ENCODE measurements at regions not wholly inside any gene's neighbourhood (a gene's known extent, or its start where the extent isn't known, plus 50 kb on each side); places are given as distances from the start of the nearest gene placed in this dataset.
"Not testable (repeated sequence)": the region's sequence is repeated elsewhere in the genome, so short reads cannot be mapped to it uniquely, and the experiment has no call there.

GRCh38 chr7:52573141-52573540, 462.3 kb upstream of the POM121L12 start:
- H3K4me1 Mint-ChIP-seq, ATAC-seq, H3K36me3 Mint-ChIP-seq, H3K9me3 Mint-ChIP-seq, H3K27ac Mint-ChIP-seq, H3K4me3 Mint-ChIP-seq, H3K27me3 Mint-ChIP-seq: not testable (repeated sequence)

DNA sequence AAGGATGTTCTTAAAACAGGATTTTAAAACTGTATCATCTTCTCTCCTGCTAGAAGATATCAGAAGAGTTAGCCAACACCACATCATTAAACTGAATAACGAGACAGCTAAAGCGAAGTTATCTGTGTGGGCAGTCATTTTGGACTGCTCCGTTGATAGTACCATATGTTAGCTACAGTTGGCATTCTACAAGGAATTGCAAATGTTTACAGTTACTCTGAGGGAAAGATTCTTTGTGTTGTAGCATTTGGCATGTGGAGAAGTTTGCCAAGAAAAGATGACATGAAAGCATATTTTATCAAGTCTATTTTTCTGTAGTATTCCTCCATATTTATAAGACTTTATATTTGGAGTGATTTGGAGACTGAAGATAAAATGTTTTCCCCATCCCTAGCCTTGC, 464.4 kb upstream of the POM121L12 start:
- H3K27ac Mint-ChIP-seq = no peak overlapping the region

GRCh38 chr7:52569151-52569550, 466.3 kb upstream of the POM121L12 start:
- H3K27ac Mint-ChIP-seq = no peak overlapping the region
- H3K9me3 Mint-ChIP-seq = peaks cover 4% of the 10 kb centered on the region
- no peaks in the 10 kb centered on the region for H3K27me3 Mint-ChIP-seq
- no peak overlapping the region for H3K4me3 Mint-ChIP-seq
- H3K4me1 Mint-ChIP-seq = no peaks in the 10 kb centered on the region
- ATAC-seq = no peak
- H3K36me3 Mint-ChIP-seq = no peaks in the 10 kb centered on the region

More for the DNA sequence above, 464.4 kb upstream of the POM121L12 start:
- H3K4me3 Mint-ChIP-seq = no peak overlapping the region
- ATAC-seq = no peak
- H3K9me3 Mint-ChIP-seq = peaks cover 4% of the 10 kb centered on the region
- H3K36me3 Mint-ChIP-seq = no peaks in the 10 kb centered on the region
- no peaks in the 10 kb centered on the region for H3K4me1 Mint-ChIP-seq
- H3K27me3 Mint-ChIP-seq = no peaks in the 10 kb centered on the region

- Mint-ChIP-seq H3K36me3 (no peaks in the 10 kb centered on the region), H3K4me1 (no peaks in the 10 kb centered on the region), H3K27me3 (no peaks in the 10 kb centered on the region), H3K27ac (no peak overlapping the region), H3K9me3 (peaks cover 21% of the 10 kb centered on the region), H3K4me3 (no peak overlapping the region)
- ATAC-seq = no peak
These were observed 469.5 kb upstream of the POM121L12 start for GRCh38 chr7:52565974-52566373.

DNA sequence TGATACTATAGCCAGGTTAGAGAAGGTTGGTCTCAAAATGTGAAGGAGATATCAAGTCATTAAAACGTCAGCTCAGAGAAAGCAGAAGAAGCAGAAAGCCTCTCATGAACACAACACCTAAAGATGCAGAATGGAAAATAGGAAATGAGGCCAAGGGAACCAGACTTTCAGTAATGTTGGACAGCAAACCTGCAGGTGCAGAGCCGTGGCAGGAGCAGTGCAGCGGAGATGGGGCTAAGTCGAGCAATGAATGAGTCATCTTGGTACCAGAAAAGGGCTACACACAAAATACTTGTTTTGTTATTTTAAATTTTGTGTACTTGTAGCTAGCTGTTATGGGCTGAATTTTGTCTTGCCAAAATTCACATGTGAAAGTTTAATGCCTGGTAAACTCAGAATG, 479.6 kb upstream of the POM121L12 start:
- no peaks in the 10 kb centered on the region for H3K4me1 Mint-ChIP-seq
- peaks cover 7% of the 10 kb centered on the region for H3K9me3 Mint-ChIP-seq
- H3K4me3 Mint-ChIP-seq = no peak overlapping the region
- H3K27ac Mint-ChIP-seq = no peak overlapping the region
- H3K27me3 Mint-ChIP-seq = no peaks in the 10 kb centered on the region
- ATAC-seq = no peak
- H3K36me3 Mint-ChIP-seq = no peaks in the 10 kb centered on the region

DNA sequence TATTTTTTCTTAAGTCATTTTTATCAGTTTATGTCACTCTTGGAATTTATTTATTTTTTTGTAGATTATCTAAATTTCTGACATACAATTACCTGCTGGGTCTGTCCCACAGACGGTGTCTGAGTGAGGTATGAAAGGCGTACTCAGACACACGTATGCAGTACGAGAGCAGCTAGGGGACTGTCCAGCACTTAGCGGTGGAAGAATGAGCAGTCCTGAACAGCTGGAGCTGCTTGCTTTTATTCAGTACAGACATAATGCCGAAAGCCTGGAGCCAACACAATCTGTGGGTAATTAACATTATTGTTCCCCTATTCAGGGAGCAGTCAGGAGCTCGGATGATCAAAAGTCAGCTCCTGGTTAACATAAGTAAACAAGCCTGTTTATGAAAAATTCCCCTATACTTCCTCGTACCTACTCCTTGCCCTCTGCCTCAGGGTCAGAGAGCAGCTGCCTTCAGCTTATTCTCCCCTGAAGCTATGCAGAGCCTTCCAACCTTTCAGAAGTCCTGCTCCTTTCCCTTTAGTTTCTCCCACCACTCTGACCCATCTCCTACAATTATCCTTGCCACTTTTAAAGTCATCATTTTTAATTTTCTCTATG, 488.0 kb upstream of the POM121L12 start:
- ATAC-seq = no peak
- H3K27me3 Mint-ChIP-seq = no peaks in the 10 kb centered on the region
- H3K4me1 Mint-ChIP-seq = no peaks in the 10 kb centered on the region
- no peak overlapping the region for H3K27ac Mint-ChIP-seq
- H3K36me3 Mint-ChIP-seq = no peaks in the 10 kb centered on the region
- no peak overlapping the region for H3K4me3 Mint-ChIP-seq
- H3K9me3 Mint-ChIP-seq = peaks cover 7% of the 10 kb centered on the region

GRCh38 chr7:52541198-52541765, 494.2 kb upstream of the POM121L12 start:
- H3K4me1 Mint-ChIP-seq, H3K27me3 Mint-ChIP-seq, H3K27ac Mint-ChIP-seq, H3K4me3 Mint-ChIP-seq, H3K36me3 Mint-ChIP-seq, ATAC-seq, H3K9me3 Mint-ChIP-seq: not testable (repeated sequence)

DNA sequence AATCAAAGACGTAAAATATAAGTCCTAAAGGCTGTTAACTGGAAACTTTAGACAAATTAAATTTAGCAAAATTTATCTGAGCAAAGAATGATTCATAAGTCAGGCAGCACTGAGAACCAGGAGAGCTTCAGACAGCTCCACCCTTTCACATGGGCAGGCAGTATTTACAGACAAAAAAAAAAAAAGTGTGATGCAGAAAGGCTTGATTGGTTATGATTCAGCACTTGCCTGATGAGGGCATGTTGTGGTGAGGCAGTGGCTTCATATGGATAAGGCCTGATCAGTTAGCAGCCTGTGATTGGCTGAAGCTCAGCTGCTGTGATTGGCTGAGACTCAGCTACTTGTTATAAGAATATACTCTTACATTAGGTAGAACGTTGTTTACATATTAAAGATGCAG, 495.4 kb upstream of the POM121L12 start:
- Mint-ChIP-seq H3K4me3 (no peak overlapping the region), H3K9me3 (peaks cover 6% of the 10 kb centered on the region), H3K4me1 (no peaks in the 10 kb centered on the region), H3K27ac (no peak overlapping the region), H3K27me3 (no peaks in the 10 kb centered on the region), H3K36me3 (no peaks in the 10 kb centered on the region)
- ATAC-seq = no peak

GRCh38 chr7:52539414-52539813, 496.0 kb upstream of the POM121L12 start:
- Mint-ChIP-seq H3K27me3 (no peaks in the 10 kb centered on the region), H3K4me3 (no peak overlapping the region), H3K4me1 (no peaks in the 10 kb centered on the region), H3K27ac (no peak overlapping the region), H3K36me3 (no peaks in the 10 kb centered on the region), H3K9me3 (peaks cover 6% of the 10 kb centered on the region)
- ATAC-seq = no peak

DNA sequence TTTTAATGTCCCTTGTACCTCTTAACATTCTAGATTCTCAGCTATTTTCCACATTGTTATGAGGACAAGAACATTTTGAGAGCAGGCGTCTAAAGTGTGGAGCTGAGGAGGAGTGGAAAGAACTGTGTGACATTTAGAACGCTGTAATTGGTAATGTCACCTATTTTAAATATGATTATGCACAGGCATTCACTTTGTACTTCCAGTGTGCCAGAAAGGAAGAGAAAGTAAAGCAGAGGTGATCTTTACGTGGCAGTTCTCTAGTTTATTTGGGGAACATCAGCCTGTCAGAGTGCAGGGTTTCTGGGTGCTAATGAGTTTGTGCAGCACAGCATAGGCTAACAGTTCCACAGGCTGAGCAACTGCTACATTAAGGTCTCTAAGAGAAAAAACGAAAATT, 498.4 kb upstream of the POM121L12 start:
- no peaks in the 10 kb centered on the region for H3K4me1 Mint-ChIP-seq
- H3K27me3 Mint-ChIP-seq = no peaks in the 10 kb centered on the region
- H3K9me3 Mint-ChIP-seq = peaks cover 8% of the 10 kb centered on the region
- H3K27ac Mint-ChIP-seq = no peak overlapping the region
- H3K4me3 Mint-ChIP-seq = no peak overlapping the region
- H3K36me3 Mint-ChIP-seq = no peaks in the 10 kb centered on the region
- ATAC-seq = no peak

- no peaks in the 10 kb centered on the region for H3K27me3 Mint-ChIP-seq
- ATAC-seq = no peak
- peaks cover under 1% of the 10 kb centered on the region for H3K9me3 Mint-ChIP-seq
- H3K4me3 Mint-ChIP-seq = no peak overlapping the region
- H3K27ac Mint-ChIP-seq = no peak overlapping the region
- no peaks in the 10 kb centered on the region for H3K36me3 Mint-ChIP-seq
- H3K4me1 Mint-ChIP-seq = no peaks in the 10 kb centered on the region
These were observed 509.6 kb upstream of the POM121L12 start for GRCh38 chr7:52525772-52526341.

- Mint-ChIP-seq H3K27ac (no peak overlapping the region), H3K4me1 (no peaks in the 10 kb centered on the region), H3K36me3 (no peaks in the 10 kb centered on the region), H3K9me3 (peaks cover 23% of the 10 kb centered on the region), H3K27me3 (no peaks in the 10 kb centered on the region), H3K4me3 (no peak overlapping the region)
- ATAC-seq = no peak
These were observed 516.6 kb upstream of the POM121L12 start for GRCh38 chr7:52518869-52519268.

GRCh38 chr7:52512656-52513055, 522.8 kb upstream of the POM121L12 start:
- H3K27ac Mint-ChIP-seq = no peak overlapping the region
- H3K9me3 Mint-ChIP-seq = peaks cover 20% of the 10 kb centered on the region
- no peak overlapping the region for H3K4me3 Mint-ChIP-seq
- no peak for ATAC-seq
- H3K4me1 Mint-ChIP-seq = no peaks in the 10 kb centered on the region
- H3K27me3 Mint-ChIP-seq = no peaks in the 10 kb centered on the region
- H3K36me3 Mint-ChIP-seq = no peaks in the 10 kb centered on the region

- Mint-ChIP-seq H3K4me1 (no peaks in the 10 kb centered on the region), H3K27ac (no peak overlapping the region), H3K9me3 (peaks cover 6% of the 10 kb centered on the region), H3K27me3 (no peaks in the 10 kb centered on the region), H3K36me3 (no peaks in the 10 kb centered on the region), H3K4me3 (no peak overlapping the region)
- no peak for ATAC-seq
These were observed 527.7 kb upstream of the POM121L12 start for GRCh38 chr7:52507546-52508255.

DNA sequence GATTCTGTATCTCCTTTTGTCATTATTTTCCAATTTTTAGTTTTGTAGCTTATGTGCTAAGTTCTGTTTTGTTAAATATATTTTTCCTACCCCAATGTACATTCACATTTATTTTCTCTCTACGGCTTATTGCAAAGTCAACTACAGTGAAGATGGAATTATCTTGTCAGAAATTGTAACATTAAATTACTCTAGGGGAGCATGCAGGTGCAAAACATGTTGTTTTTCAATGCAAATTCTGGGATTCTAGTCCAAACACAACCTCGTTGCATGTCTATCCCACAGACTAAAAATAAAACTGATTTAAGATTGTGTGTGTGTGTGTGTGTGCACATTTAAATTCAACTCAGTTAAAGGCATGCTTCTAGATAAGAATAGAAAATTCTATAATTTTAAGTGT, 529.1 kb upstream of the POM121L12 start:
- Mint-ChIP-seq H3K4me3 (no peak overlapping the region), H3K4me1 (no peaks in the 10 kb centered on the region), H3K9me3 (peaks cover 3% of the 10 kb centered on the region), H3K27me3 (no peaks in the 10 kb centered on the region), H3K36me3 (no peaks in the 10 kb centered on the region), H3K27ac (no peak overlapping the region)
- no peak for ATAC-seq

DNA sequence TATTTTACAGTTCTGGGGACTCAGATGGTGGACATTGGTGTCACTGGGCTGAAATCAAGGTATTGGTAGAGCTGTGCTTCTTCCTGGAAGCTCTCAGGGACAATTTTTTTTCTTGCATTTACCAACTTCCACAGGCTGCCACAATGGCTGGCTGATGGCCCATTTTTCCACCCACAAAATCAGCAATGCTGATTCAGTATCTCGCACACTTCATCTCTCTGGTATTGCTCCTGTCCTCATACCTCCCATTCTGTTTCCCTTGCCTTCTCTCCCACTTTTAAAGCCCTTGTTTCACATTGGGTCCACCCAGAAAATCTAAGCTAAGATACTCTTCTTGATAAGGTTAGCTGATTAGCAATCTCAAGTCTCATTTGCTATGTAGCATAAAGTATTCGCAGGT, 530.9 kb upstream of the POM121L12 start:
- no peak overlapping the region for H3K27ac Mint-ChIP-seq
- H3K4me1 Mint-ChIP-seq = no peaks in the 10 kb centered on the region
- no peaks in the 10 kb centered on the region for H3K9me3 Mint-ChIP-seq
- no peaks in the 10 kb centered on the region for H3K36me3 Mint-ChIP-seq
- no peaks in the 10 kb centered on the region for H3K27me3 Mint-ChIP-seq
- no peak for ATAC-seq
- no peak overlapping the region for H3K4me3 Mint-ChIP-seq
